ENCODE measurements at regions not wholly inside any gene's neighbourhood (a gene's known extent, or its start where the extent isn't known, plus 50 kb on each side); places are given as distances from the start of the nearest gene placed in this dataset.

DNA sequence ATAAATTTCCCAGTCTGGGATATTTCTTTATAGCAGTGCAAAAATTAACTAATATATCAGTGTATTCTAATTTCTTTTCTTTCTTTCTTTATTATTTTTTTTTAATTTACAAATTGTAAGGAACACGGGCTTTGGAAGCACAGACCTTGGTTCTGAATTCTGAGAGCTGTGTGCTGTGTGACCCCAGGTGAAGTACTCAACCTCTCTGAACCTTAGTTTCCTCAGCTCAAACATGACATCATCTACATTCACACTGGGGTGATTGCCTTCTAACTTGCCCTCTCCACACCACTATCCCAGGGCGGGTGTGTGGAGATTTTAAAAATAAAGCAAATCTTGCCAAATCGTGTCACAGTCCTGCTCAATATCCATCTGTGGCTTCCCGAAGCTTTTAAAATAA, 282.8 kb downstream of the C12orf75 start:
- no peak overlapping the region for H3K27ac ChIP-seq
- TF ChIP-seq, protein P1, sequence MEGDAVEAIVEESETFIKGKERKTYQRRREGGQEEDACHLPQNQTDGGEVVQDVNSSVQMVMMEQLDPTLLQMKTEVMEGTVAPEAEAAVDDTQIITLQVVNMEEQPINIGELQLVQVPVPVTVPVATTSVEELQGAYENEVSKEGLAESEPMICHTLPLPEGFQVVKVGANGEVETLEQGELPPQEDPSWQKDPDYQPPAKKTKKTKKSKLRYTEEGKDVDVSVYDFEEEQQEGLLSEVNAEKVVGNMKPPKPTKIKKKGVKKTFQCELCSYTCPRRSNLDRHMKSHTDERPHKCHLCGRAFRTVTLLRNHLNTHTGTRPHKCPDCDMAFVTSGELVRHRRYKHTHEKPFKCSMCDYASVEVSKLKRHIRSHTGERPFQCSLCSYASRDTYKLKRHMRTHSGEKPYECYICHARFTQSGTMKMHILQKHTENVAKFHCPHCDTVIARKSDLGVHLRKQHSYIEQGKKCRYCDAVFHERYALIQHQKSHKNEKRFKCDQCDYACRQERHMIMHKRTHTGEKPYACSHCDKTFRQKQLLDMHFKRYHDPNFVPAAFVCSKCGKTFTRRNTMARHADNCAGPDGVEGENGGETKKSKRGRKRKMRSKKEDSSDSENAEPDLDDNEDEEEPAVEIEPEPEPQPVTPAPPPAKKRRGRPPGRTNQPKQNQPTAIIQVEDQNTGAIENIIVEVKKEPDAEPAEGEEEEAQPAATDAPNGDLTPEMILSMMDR (conservative IDR thresholded peaks at IDR 0.05): no peak

DNA sequence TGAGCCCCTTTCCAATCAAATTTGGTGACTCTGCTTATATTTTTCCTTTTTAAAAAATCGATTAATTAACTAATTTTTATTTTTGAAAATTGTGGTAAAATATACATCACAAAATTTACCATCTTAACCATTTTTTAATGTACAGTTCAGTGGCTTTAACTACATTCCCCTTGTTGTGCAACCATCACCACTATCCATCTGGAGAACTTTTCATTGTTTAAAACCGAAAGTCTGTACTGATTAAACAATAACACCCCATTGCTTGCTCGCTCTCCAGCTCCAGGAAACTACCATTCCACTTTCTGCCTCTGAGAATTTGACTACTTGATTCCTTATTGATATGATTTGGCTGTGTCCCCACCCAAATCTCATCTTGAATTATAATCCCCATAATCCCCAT, 283.4 kb downstream of the C12orf75 start:
- H3K27ac ChIP-seq: no peak overlapping the region
- TF ChIP-seq, protein P1 (conservative IDR thresholded peaks at IDR 0.05): no peak

DNA sequence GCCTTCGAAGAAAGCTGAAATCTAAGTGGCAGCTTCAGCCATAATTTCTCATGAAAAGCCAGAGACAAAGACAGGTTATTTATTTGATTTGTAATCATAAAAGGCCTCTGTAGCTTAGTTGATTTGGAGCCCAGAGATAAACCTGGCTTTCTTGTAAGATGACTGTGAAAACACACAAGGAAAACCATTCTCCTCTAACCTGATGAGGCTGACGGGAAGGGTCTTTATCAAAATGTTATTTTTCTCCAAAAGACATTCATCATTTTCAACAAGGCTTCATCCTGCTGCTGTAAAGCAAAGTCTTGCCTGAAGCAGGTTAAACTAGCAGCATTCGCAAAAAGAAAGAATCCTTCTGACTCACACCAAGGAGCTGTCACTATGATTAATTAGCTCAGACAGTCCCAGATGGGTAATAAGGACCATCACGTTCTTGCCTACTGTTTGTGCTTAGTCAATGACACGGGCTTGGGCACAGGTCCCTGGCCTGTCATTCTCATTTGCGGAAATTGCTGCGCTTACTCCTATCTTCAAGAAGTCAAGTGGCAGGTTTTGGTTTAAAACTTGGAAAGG, 286.6 kb downstream of the C12orf75 start:
- H3K27ac ChIP-seq: no peak overlapping the region
- TF ChIP-seq, protein P1 (conservative IDR thresholded peaks at IDR 0.05): no peak

DNA sequence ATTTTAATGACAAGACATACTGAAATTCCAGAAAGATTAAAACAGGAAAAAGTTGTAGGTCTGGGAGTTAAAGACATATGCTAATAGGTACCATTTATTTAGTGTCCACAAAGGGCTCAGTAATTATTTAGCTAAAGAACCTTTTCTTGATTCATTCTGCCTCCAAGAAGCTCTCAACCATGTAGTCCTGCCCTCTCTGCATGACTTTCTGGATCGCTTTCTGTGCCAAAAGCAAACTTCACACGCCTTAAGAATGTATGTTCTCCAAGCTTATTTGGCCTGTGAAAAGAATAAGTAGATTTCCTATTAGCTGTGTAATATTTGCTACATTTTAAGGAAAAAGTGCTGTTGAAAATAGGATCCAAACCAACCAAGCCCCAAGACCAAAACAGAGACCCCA, 291.7 kb downstream of the C12orf75 start:
- no peak overlapping the region for H3K27ac ChIP-seq
- TF ChIP-seq, protein P1 (conservative IDR thresholded peaks at IDR 0.05): no peak

DNA sequence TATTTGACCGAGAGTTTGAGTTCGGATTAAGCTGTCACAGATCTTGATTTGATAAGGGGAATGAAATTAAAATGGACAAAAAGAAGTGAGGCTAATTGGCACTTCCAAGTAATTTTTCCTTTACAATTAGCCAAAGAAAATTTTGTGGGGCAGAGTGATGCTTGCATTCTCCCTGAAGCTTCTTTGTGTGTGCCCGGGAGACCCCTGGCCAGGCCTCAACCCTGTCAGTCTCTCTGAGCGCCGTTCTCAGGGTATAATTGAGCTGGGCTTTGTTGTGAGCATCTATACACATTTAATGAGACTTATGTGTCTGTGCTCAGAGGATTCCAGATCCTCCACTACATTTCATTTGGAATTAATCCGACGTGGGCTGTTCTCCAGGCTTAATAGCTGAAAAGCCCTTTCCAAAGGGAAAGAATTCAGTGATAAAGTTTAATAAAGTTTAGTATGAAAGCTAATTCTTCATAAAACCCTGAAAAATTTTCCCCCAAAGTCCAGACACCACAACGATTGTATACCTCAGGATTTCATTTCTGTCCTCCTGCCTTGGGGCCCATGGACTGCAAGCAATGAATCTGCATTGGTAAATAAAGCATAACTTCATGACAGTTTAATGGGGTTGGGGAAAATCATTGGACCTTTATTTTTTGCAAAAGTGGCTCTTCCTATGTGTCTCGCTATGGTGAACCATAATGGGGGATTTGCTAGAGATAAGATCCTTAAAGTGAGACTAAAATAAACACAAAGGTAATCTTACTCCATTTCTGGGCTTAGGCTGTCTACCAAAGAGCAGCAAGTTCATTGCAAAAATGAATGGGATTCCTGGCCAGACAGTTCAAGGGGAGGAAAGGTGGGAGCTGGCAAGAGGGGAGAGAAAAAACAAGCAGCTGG, 292.6 kb downstream of the C12orf75 start:
- H3K27ac ChIP-seq: no peak overlapping the region
- TF ChIP-seq, protein P1 (conservative IDR thresholded peaks at IDR 0.05): no peak

DNA sequence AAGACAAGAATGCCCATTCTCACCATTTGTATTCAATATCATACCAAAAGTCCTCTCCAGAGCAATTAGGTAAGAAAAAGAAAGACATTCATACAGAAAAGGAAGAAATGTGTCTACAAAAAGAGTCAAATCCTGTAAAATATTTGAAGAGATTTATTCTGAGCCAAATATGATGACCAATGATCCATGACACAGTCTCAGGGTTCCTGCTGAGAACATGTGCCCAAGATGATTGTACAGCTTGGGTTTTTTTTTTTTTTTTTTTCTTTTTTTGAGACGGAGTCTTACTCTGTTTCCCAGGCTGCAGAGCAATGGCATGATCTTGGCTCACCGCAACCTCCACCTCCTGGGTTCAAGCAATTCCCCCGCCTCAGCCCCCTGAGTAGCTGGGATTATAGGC, 296.2 kb downstream of the C12orf75 start:
- no peak overlapping the region for H3K27ac ChIP-seq
- TF ChIP-seq, protein P1 (conservative IDR thresholded peaks at IDR 0.05): no peak

DNA sequence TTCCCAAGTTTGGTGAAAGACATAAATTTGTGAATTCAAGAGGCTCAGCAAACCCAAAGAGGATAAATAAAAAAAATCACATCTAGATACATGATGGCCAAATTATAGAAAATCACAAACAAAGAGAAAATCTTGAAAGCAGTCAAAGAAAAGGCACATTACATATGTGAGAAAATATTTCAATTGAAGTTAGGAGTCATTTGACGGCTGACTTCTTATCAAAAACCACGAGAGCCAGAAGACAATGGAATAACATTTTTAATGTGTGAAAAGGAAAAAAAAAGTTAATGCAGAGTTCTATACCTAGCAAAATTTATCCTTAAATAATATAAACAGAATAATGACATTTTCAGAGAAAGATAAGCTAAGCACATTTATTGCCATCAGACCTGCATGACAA, 307.0 kb downstream of the C12orf75 start:
- TF ChIP-seq, protein P1 (conservative IDR thresholded peaks at IDR 0.05): no peak
- H3K27ac ChIP-seq: no peak overlapping the region

All from VCaP (cell line).